WTC11 (cell line): ENCODE measurements at regions not wholly inside any gene's neighbourhood (a gene's known extent, or its start where the extent isn't known, plus 50 kb on each side); places are given as distances from the start of the nearest gene placed in this dataset.

Experiments
- ATAC-seq: fragments of 200-7000 bp; cut with Tn5 transposase; 2 replicates; pipeline ENCODE4 v1.10.0; 2021; ENCODE audit warnings: mild to moderate bottlenecking, moderate library complexity
- CTCF ChIA-PET: fragments of 300-600 bp; sonication (Branson Sonifier 250); formaldehyde crosslinking; loops from one replicate; lab custom pipeline; 2021; ENCODE audit warnings: antibody characterized with exemption; lab: Charles Lee
- POLR2A ChIA-PET: fragments of 350-600 bp; sonication (Branson Sonifier 250); formaldehyde crosslinking; loops from one replicate; lab custom pipeline; 2021; ENCODE audit warnings: antibody characterized with exemption; lab: Charles Lee
- DNase-seq: peaks from one replicate; pipeline ENCODE4 v3.0.0; 2021; ENCODE audit warnings: low spot score
- H3K27ac Mint-ChIP-seq: 2 replicates; pipeline ENCODE4 v1.8.0; 2021; ENCODE audit warnings: mixed read lengths
- H3K27me3 Mint-ChIP-seq: 2 replicates; pipeline ENCODE4 v1.8.0; 2021; ENCODE audit warnings: low read depth, mild to moderate bottlenecking, moderate library complexity, mixed read lengths
- H3K36me3 Mint-ChIP-seq: 2 replicates; pipeline ENCODE4 v1.8.0; 2021; ENCODE audit warnings: mixed read lengths
- H3K4me1 Mint-ChIP-seq: 2 replicates; pipeline ENCODE4 v1.8.0; 2022; ENCODE audit warnings: mixed read lengths
- H3K4me3 Mint-ChIP-seq: 2 replicates; pipeline ENCODE4 v1.8.0; 2021; ENCODE audit warnings: mild to moderate bottlenecking, moderate library complexity, mixed read lengths
- H3K9me3 Mint-ChIP-seq: 2 replicates; pipeline ENCODE4 v1.8.0; 2021; ENCODE audit warnings: mixed read lengths
- ATF2 ChIP-seq: sonication (generic); formaldehyde crosslinking; IDR thresholded peaks from 2 replicates; pipeline ENCODE4 v1.8.1; 2022; ENCODE audit warnings: low read depth, missing genetic modification reagents, borderline replicate concordance
- CREB1 ChIP-seq: sonication (generic); formaldehyde crosslinking; IDR thresholded peaks from 2 replicates; pipeline ENCODE4 v1.8.0; 2023; ENCODE audit warnings: mild to moderate bottlenecking, missing genetic modification reagents
- E2F1 ChIP-seq: sonication (generic); formaldehyde crosslinking; IDR thresholded peaks from 2 replicates; pipeline ENCODE4 v1.8.0; 2022; ENCODE audit warnings: mild to moderate bottlenecking, missing genetic modification reagents
- FOXJ3 ChIP-seq: sonication (generic); formaldehyde crosslinking; IDR thresholded peaks from 2 replicates; pipeline ENCODE4 v1.9.0; 2021; ENCODE audit warnings: missing genetic modification reagents, mild to moderate bottlenecking, borderline replicate concordance
- GTF2I ChIP-seq: fragments of 250-450 bp; sonication (Bioruptor Pico); conservative IDR thresholded peaks from 2 replicates; pipeline ENCODE4 v1.4.0; 2021; ENCODE audit warnings: mild to moderate bottlenecking
- KAT7 ChIP-seq: sonication (generic); formaldehyde crosslinking; IDR thresholded peaks from 2 replicates; pipeline ENCODE4 v1.8.1; 2023; ENCODE audit warnings: missing genetic modification reagents, mild to moderate bottlenecking, borderline replicate concordance
- PRDM15 ChIP-seq: sonication (generic); formaldehyde crosslinking; IDR thresholded peaks from 2 replicates; pipeline ENCODE4 v1.8.0; 2022; ENCODE audit warnings: missing genetic modification reagents
- RORB ChIP-seq: fragments of 250-450 bp; sonication (Bioruptor Pico); IDR thresholded peaks from 2 replicates; pipeline ENCODE4 v1.9.0; 2021; ENCODE audit warnings: mild to moderate bottlenecking
- SMAD3 ChIP-seq: sonication (generic); formaldehyde crosslinking; IDR thresholded peaks from 2 replicates; pipeline ENCODE4 v1.8.0; 2022; ENCODE audit warnings: missing genetic modification reagents, mild to moderate bottlenecking, borderline replicate concordance
- STAT6 ChIP-seq: sonication (generic); formaldehyde crosslinking; conservative IDR thresholded peaks from 2 replicates; pipeline ENCODE4 v1.8.1; 2023; ENCODE audit warnings: mild to moderate bottlenecking, low read depth, missing genetic modification reagents, moderate library complexity
- TCF7 ChIP-seq: sonication (generic); formaldehyde crosslinking; IDR thresholded peaks from 2 replicates; pipeline ENCODE4 v1.8.0; 2022; ENCODE audit warnings: mild to moderate bottlenecking, low read depth, missing genetic modification reagents, moderate library complexity
- TEAD4 ChIP-seq: sonication (generic); formaldehyde crosslinking; IDR thresholded peaks from 2 replicates; pipeline ENCODE4 v1.8.0; 2022; ENCODE audit warnings: mild to moderate bottlenecking, missing genetic modification reagents
- TP53 ChIP-seq: sonication (generic); formaldehyde crosslinking; IDR thresholded peaks from 2 replicates; pipeline ENCODE4 v1.8.1; 2023; ENCODE audit warnings: mild to moderate bottlenecking, missing genetic modification reagents
- ZNF281 ChIP-seq: sonication (generic); formaldehyde crosslinking; IDR thresholded peaks from 2 replicates; pipeline ENCODE4 v1.8.0; 2023; ENCODE audit warnings: mild to moderate bottlenecking, missing genetic modification reagents
- ZNF396 ChIP-seq: fragments of 250-450 bp; sonication (Bioruptor Pico); IDR thresholded peaks from 2 replicates; pipeline ENCODE4 v1.8.0; 2021; ENCODE audit warnings: mild to moderate bottlenecking, moderate library complexity, borderline replicate concordance
- ZSCAN18 ChIP-seq: fragments of 250-450 bp; sonication (Bioruptor Pico); IDR thresholded peaks from 2 replicates; pipeline ENCODE4 v2.1.2; 2022; ENCODE audit warnings: mild to moderate bottlenecking, moderate library complexity
- TF ChIP-seq, protein P1 (sequence below): fragments of 250-450 bp; sonication (Bioruptor Pico); IDR thresholded peaks from 2 replicates; pipeline ENCODE4 v1.9.0; 2021; ENCODE audit warnings: mild to moderate bottlenecking
- TF ChIP-seq, protein P2 (sequence below): sonication (generic); formaldehyde crosslinking; IDR thresholded peaks from 2 replicates; pipeline ENCODE4 v1.8.1; 2023; ENCODE audit warnings: mild to moderate bottlenecking, missing genetic modification reagents

GRCh38 chr10:23496727-23497126 is 57.9 kb downstream of the OTUD1 start:
- no peaks in the 10 kb centered on the region for H3K27me3 Mint-ChIP-seq
- H3K4me3 Mint-ChIP-seq = no peak overlapping the region
- no peaks in the 10 kb centered on the region for H3K36me3 Mint-ChIP-seq
- no peaks in the 10 kb centered on the region for H3K9me3 Mint-ChIP-seq
- DNase-seq (no peak), ATAC-seq (no peak)
- CTCF ChIA-PET = interaction anchor here (0.6 to 1.5 kb wide), 2 partner anchors 20 to 486 kb away, joined by 3 read pairs; no protein-coding TSS in a partner anchor
- POLR2A ChIA-PET = no interaction called here
- TF ChIP-seq KAT7 (CRISPR knock-in tag) (no peak), E2F1 (CRISPR knock-in tag) (no peak), ZSCAN18 (no peak), GTF2I (CRISPR knock-in tag) (no peak), RORB (CRISPR knock-in tag) (no peak), PRDM15 (CRISPR knock-in tag) (no peak), TCF7 (CRISPR knock-in tag) (no peak), FOXJ3 (CRISPR knock-in tag) (no peak), SMAD3 (CRISPR knock-in tag) (no peak), TP53 (CRISPR knock-in tag) (no peak), CREB1 (CRISPR knock-in tag) (no peak), STAT6 (CRISPR knock-in tag) (no peak), ZNF281 (CRISPR knock-in tag) (no peak), TEAD4 (CRISPR knock-in tag) (no peak), ZNF396 (CRISPR knock-in tag) (no peak), ATF2 (no peak)
- TF ChIP-seq, protein P1, sequence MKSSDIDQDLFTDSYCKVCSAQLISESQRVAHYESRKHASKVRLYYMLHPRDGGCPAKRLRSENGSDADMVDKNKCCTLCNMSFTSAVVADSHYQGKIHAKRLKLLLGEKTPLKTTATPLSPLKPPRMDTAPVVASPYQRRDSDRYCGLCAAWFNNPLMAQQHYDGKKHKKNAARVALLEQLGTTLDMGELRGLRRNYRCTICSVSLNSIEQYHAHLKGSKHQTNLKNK (CRISPR knock-in tag) = no peak
- TF ChIP-seq, protein P2, sequence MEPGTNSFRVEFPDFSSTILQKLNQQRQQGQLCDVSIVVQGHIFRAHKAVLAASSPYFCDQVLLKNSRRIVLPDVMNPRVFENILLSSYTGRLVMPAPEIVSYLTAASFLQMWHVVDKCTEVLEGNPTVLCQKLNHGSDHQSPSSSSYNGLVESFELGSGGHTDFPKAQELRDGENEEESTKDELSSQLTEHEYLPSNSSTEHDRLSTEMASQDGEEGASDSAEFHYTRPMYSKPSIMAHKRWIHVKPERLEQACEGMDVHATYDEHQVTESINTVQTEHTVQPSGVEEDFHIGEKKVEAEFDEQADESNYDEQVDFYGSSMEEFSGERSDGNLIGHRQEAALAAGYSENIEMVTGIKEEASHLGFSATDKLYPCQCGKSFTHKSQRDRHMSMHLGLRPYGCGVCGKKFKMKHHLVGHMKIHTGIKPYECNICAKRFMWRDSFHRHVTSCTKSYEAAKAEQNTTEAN (CRISPR knock-in tag) = no peak
- H3K4me1 Mint-ChIP-seq = no peaks in the 10 kb centered on the region
- H3K27ac Mint-ChIP-seq = no peak overlapping the region
